NOMO-1 treated with DMSO at 0.1 percent for 48 hours (cell line): ENCODE measurements at regions not wholly inside any gene's neighbourhood (a gene's known extent, or its start where the extent isn't known, plus 50 kb on each side); places are given as distances from the start of the nearest gene placed in this dataset.

Source experiments
- DNase-seq: peaks from one replicate; lab custom pipeline; 2025; ENCODE audit not compliant: unreplicated experiment; lab: John Stamatoyannopoulos, UW

GRCh38 chr7:25358926-25359325 lies 130.6 kb upstream of the NPVF start:
- DNase-seq: no peak

GRCh38 chr7:25359471-25360059 lies 131.3 kb upstream of the NPVF start:
- DNase-seq: no peak

- no peak for DNase-seq
Observed at GRCh38 chr7:25360451-25360850, 132.2 kb upstream of the NPVF start.

GRCh38 chr7:25361387-25361786 lies 133.1 kb upstream of the NPVF start:
- DNase-seq: no peak

GRCh38 chr7:25361863-25362262 lies 133.6 kb upstream of the NPVF start:
- no peak for DNase-seq

GRCh38 chr7:25368599-25369201 lies 140.4 kb upstream of the NPVF start:
- no peak for DNase-seq

- no peak for DNase-seq
Observed at GRCh38 chr7:25369786-25370185, 141.5 kb upstream of the NPVF start.

- DNase-seq: no peak
Observed at GRCh38 chr7:25371972-25372371, 143.7 kb upstream of the NPVF start.

GRCh38 chr7:25375805-25376600 lies 147.7 kb upstream of the NPVF start:
- DNase-seq: no peak

- DNase-seq: no peak
Observed at GRCh38 chr7:25379351-25380300, 151.3 kb upstream of the NPVF start.

GRCh38 chr7:25381818-25382589 lies 153.7 kb upstream of the NPVF start:
- DNase-seq: no peak

GRCh38 chr7:25382869-25383268 lies 154.6 kb upstream of the NPVF start:
- no peak for DNase-seq

- no peak for DNase-seq
Observed at GRCh38 chr7:25383402-25383801, 155.1 kb upstream of the NPVF start.

- DNase-seq: no peak
Observed at GRCh38 chr7:25384788-25385505, 156.7 kb upstream of the NPVF start.

- no peak for DNase-seq
Observed at GRCh38 chr7:25385506-25386136, 157.3 kb upstream of the NPVF start.

GRCh38 chr7:25386311-25386744 lies 158.0 kb upstream of the NPVF start:
- no peak for DNase-seq

- DNase-seq: no peak
Observed at GRCh38 chr7:25388681-25389080, 160.4 kb upstream of the NPVF start.

- DNase-seq: peak; percentile 53
Observed at GRCh38 chr7:25389489-25390106, 161.3 kb upstream of the NPVF start.
